C4-2B (cell line): ENCODE measurements at regions not wholly inside any gene's neighbourhood (a gene's known extent, or its start where the extent isn't known, plus 50 kb on each side); places are given as distances from the start of the nearest gene placed in this dataset.

Experiments
- CTCF ChIP-seq: fragments of 450-650 bp; conservative IDR thresholded peaks from 2 replicates; pipeline ENCODE4 v1.5.1; 2017; ENCODE audit warnings: mild to moderate bottlenecking
- ZFX ChIP-seq: fragments of 450-650 bp; IDR thresholded peaks from 2 replicates; pipeline ENCODE4 v1.6.1; 2017

GRCh38 chr2:239895116-239895515 lies 130.0 kb downstream of the NDUFA10 start:
- TF ChIP-seq CTCF (no peak), ZFX (no peak)
